GM18907 (cell line): ENCODE measurements at regions not wholly inside any gene's neighbourhood (a gene's known extent, or its start where the extent isn't known, plus 50 kb on each side); places are given as distances from the start of the nearest gene placed in this dataset.

ENCODE experiments used
- ATAC-seq: cut with Tn5 transposase; IDR thresholded peaks from one replicate; pipeline ENCODE4 v1.9.1; 2021; ENCODE audit warnings: mild to moderate bottlenecking, moderate library complexity; ENCODE audit not compliant: unreplicated experiment

- no peak for ATAC-seq
Measured at GRCh38 chr7:41475801-41476459, 227.0 kb downstream of the INHBA start.

DNA sequence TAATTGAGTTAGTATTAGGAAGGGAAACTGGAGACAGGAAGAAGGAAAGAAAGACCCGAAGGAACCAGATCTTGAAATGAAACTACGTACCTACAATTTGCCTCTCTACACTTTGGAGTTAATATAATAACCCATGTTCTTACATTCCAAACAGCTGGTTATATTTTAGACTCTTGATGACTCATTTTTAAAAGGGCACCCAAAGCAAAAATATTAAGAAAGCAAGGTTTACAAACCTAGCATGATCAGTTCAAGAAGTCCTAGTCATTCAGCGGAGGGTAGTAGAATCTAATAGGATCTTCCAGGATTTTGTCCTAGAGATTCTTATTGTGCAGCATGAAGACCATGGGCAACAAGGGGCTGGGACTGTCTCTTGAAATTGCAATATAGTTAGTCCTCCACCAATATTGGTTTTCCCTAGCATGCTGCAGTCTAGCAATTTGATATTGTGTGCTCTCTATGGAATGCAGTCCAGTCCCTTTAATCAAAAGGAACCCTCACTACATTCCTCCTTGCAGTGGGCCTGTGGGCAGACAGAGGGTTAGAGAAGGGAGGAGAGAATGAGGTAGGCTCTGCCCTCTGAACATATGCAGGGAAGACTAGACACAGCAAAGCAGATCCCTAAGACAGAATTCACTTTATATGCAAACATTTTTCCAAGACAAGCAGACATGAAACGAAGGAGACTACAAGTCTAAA is 230.3 kb downstream of the INHBA start:
- no peak for ATAC-seq

GRCh38 chr7:41470081-41470480 is 232.8 kb downstream of the INHBA start:
- ATAC-seq, result no peak

- no peak for ATAC-seq
Measured at GRCh38 chr7:41467596-41467995, 235.3 kb downstream of the INHBA start.

- ATAC-seq, result no peak
Measured at GRCh38 chr7:41466760-41467384, 236.0 kb downstream of the INHBA start.

DNA sequence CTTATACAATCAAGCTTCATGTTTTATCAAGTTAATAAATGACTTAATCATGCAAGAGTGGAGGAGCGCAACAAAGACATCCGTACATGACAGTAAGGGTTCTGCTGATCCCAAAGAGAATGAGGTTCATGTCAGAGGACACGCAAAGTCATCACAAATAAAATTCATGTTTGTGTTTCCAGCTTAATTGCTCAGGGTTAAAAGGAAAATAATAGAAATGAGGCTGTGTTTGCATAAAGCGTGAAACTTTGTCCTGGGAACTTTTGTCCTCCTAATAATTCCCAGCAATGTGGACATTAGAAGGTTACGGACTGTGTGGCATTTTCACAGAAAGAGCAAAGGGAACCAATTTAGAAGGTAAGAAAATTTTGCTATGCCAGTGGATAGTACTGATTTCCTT is 237.3 kb downstream of the INHBA start:
- no peak for ATAC-seq

- ATAC-seq, result no peak
Measured at GRCh38 chr7:41463770-41464470, 239.0 kb downstream of the INHBA start.

DNA sequence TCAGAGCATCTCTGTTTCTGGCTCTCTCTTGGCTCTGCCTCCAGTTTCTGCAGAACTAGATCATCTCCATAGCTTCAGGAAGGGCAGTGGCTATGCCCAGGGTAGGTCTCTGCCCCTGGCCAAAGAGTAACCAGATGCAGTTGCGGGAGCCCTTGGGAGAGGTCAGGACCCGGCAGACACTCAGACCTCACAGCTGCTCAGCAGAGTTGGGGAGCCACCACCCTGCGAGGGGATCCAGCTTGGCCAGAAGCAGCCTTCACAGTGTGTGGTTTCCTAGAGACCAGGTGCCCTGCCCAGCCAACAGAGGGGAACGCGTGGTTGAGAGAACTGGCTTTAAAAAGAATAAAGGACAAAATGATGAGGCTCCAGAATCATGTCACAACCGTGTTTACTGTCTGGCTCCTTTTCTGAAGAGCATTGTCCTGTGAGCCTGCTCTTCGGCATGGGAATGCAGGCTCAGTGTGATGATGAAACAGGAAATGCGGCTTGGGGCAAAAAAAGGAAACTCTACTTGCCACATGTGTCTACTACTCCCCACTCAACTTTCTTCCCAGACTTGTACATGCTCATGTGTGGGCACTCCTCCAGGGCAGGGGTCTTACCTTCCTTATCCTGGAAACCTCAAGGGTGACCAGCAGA is 243.1 kb downstream of the INHBA start:
- no peak for ATAC-seq

GRCh38 chr7:41459183-41459582 is 243.7 kb downstream of the INHBA start:
- ATAC-seq, result no peak

DNA sequence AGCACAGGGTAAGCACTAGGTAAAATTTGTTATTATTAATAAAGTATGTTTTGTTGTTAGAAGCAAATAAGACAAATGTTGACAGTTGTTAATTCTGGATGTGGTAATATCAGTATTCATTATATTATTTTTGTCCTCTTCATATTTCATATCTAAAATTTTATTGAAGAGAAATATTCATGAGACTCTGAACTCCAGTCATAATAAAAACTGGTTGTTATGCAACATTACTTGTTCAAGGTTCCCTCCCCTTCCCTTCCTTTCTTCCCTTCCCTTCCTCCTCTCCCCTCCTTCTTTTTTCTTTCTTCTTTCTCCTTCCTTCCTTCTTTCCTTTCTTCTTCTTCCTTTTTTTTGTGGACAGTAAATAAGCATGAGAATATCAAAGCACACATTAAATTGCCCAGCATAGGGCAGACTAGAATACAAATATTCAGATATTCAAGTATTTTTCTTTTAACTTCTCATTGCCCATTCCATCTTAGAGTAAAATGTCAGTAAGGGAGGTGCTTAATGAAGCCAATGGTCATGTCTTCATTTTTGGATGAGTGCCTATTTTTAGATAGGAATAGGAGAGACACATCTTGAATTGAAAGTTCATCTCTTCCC is 245.0 kb downstream of the INHBA start:
- no peak for ATAC-seq

- no peak for ATAC-seq
Measured at GRCh38 chr7:41451826-41452225, 251.1 kb downstream of the INHBA start.

GRCh38 chr7:41449694-41450093 is 253.2 kb downstream of the INHBA start:
- ATAC-seq, result no peak

DNA sequence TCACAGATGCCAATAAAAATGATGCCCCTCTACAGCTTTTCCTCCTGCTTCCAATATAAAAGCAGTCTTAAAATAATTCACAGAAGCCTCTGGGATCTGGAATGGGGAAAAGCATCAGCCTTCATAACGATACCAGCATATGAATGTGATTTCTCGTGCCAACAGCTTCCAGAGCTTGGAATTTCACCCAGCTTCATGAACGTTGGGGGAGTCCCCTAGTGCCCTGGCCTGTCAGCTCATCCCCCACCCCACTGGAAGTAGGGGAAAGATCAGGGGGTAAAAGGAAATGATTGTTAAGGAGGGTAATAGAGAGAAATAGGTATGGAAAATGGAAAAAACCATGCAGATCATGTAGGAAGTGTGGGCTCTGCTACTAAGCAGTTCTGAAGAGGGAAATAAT is 253.6 kb downstream of the INHBA start:
- no peak for ATAC-seq

DNA sequence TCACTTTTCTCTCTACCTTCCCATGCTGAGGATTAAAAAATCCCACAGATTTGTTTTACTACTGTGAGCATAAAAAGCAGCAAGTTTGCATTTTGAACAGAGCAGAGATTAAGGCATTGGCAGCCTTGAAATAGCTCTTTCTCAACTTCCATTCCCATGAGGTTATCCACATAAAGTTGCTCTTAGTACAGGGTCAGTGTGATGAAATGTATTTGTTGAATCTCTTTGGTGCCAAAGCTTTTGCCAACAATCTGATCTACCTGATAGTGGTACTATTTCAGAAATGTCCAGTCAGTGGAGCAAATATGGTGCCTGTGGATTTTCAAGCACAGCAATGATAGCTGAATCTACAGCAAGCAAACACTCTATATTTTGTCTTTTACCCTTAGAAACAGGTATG is 254.8 kb downstream of the INHBA start:
- ATAC-seq, result no peak

DNA sequence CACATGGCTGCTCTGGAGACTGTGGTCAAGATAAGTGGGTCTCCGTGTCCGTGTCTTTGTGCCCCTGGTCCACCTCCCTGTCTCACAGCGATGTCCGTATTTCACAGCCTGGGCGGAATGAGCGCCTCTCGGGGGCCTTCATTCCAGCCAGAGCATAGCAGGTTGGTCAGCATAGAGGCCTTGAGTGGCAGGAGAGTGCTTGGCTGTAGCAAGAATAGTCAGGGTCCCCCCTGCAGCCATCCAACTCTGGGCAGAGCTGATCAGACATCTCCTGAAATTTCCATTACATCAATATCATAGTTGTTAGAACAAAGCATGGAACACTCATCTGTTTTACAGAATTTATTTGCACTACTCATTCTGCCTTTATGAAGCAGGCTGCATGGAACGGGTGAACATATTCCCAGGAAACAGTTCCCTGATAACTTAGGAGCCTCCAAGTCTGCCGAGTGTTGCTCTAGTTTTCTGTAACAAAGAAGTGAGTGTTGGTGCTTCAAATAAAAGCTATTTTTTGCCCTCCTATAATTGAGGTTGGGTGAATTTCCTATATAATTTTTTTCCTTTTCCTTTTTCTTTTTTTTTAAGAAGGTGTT is 255.3 kb downstream of the INHBA start:
- no peak for ATAC-seq

DNA sequence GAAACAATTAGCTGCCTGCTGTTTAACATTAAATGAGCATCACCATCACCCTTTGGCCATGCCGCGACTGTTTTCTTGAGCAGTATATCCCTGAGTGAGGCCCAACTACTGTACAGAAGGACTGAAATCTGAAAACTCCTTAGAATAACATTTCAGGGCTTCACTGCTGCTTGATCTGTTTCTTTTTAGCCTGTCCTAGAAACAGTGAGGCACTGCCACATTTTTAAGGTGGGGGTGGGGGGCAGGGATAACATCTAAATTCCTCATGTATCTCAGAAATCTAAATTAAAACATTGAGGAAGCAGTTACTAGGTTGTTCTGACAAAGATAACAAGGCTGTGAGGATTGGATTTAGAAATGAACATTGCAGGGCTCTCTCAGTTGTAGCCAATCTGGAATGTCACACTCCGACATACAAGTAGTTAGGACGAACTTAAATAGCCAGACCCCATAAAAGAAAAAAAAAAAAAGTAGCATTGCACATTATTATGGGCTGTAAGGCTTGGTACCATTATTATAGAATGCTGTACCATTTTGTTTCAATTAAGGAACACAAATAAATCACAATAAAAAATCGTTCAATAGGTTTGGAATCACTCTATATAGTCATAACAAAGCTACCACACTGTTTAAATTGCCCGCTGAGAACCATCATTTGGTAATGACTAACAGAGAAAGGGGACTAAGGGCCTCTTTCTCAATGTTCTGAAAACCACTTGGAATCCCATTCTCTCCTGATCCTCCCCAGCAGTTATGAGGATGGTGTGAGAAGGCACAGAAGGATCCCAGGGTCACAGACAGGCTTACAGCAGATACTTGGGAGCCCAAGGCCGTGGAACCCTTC is 256.1 kb downstream of the INHBA start:
- no peak for ATAC-seq

DNA sequence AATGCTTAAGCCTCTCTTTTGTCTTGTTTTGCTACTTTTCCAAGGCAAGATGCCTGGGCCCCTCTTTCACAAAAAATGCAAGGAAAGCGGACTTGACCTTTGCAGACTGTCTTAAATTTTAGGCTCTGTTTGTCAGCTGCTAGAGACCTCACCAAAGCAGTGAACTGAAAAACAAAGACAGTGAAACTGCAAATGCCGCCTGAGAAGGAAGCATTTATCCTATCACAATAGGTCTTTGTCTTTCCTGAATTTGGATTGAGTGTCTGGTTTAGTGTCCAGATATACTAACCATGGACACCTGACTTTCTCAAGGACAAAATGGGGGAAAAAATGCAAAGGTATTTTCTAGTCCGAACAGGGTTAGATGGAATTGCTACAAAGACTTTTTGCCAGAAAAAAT is 256.9 kb downstream of the INHBA start:
- ATAC-seq, result no peak

GRCh38 chr7:41445432-41445831 is 257.5 kb downstream of the INHBA start:
- ATAC-seq, result no peak

DNA sequence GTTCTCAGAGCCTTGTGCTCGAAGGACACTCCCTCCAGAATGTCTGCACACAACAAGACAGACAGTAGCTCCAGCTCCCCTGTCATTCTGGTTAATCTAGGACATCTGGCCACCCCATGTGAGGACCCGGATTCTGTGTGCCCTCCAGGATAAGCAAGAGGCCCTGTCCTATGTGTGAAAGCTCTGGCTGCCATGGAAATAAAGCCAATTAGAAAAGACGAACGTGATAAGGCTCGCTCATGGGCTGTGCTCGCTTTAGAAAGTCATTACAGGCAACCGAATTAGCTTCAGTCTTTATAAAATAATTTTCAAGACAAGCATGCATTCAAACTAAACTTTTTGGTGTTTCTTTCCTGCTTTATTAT is 263.4 kb downstream of the INHBA start:
- ATAC-seq, result no peak
